K562 (cell line): ENCODE measurements at regions not wholly inside any gene's neighbourhood (a gene's known extent, or its start where the extent isn't known, plus 50 kb on each side); places are given as distances from the start of the nearest gene placed in this dataset.
A peak's percentile ranks its signal among the peaks of the same experiment; 100 is the strongest.

Source experiments
- BCOR ChIP-seq: fragments of 450-650 bp; IDR thresholded peaks from 2 replicates; pipeline ENCODE4 v1.6.1; 2016
- ETS1 ChIP-seq: conservative IDR thresholded peaks from 2 replicates; pipeline ENCODE4 v1.6.1; 2011; ENCODE audit warnings: low read depth, mild to moderate bottlenecking, low read length; ENCODE audit not compliant: control insufficient read depth
- KDM1A ChIP-seq, 2 experiments: fragments of 450-650 bp; IDR thresholded peaks; 2 replicates each; pipeline ENCODE4 v1.6.1; 2016; ENCODE audit warnings: mild to moderate bottlenecking in 2 of 2
- MEIS2 ChIP-seq: fragments of 450-650 bp; IDR thresholded peaks from 2 replicates; pipeline ENCODE4 v1.6.1; 2014; ENCODE audit warnings: mild to moderate bottlenecking; ENCODE audit not compliant: partially characterized antibody
- ZMIZ1 ChIP-seq, 2 experiments: fragments of 150-350 bp in 1 of 2; IDR thresholded peaks; 2 replicates each; pipeline ENCODE4 v1.6.1; 2012 to 2016; ENCODE audit warnings: low read depth in 2 of 2, low read length in 2 of 2, mild to moderate bottlenecking in 1 of 2, moderate library complexity in 1 of 2
- ZNF780A ChIP-seq: fragments of 250-450 bp; sonication (Bioruptor Pico); IDR thresholded peaks from 2 replicates; pipeline ENCODE4 v1.5.0; 2021; ENCODE audit warnings: mild to moderate bottlenecking

GRCh38 chr1:22247527-22248245 lies 104.8 kb upstream of the WNT4 start (continued):
- no peak for TF ChIP-seq ETS1
- TF ChIP-seq BCOR = 0 out of 2 replicates have a peak, but pooled peaks have one; percentile 20
- no peak for TF ChIP-seq MEIS2
- TF ChIP-seq ZMIZ1 (IDR thresholded peaks at IDR 0.05; ENCODE audit: low read depth in 2 of 2, low read length in 2 of 2) = no peak
- TF ChIP-seq KDM1A (IDR thresholded peaks at IDR 0.05) = 0 out of 4 replicates have a peak, but pooled peaks of 1 of the 2 experiments have one; percentile 14
- no peak for TF ChIP-seq ZNF780A (CRISPR knock-in tag)
